ENCODE measurements at regions not wholly inside any gene's neighbourhood (a gene's known extent, or its start where the extent isn't known, plus 50 kb on each side); places are given as distances from the start of the nearest gene placed in this dataset.

DNA sequence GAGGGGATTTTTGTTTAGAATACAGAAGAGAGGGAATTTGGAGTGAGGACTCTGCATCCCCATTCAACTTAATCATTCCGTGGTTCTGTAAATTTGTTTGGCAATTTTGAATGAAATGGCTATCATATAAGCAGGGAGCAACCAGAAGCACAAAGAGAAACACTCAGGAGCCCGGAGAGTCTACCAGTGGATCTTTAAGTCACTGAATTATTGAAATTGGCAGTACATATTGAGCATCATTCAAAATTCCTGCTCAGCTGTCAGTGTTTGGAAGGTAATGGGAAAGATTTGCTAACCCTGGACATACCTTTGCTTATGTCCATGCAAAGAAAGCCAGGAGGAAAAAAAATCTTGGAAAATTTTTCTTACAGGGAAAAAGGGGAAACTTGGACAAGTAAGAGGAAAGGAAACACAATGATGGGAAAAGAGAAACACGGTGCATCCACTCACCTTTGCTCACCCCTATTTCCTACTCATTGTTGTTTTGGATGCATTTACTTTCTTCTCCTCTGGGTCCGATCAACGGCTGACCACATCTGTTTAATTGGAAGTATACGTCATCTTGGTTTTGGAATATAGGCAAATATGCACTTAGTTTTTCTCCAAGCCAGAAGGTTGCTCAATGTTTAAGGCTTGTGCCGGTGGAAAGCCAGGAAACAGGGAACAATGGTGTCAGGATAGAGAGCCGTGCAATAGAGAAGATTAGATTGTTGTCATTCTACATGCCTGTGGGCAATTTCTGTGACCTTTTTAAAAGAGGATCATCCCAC is 243.0 kb upstream of the LYPLAL1 start (continued):
- TF ChIP-seq BCL11A (IDR thresholded peaks at IDR 0.05; ENCODE audit: low read depth in 2 of 2, low read length in 2 of 2) = no peak
- no peak for TF ChIP-seq RXRA (IDR thresholded peaks at IDR 0.05; ENCODE audit: insufficient read depth, low read depth, low read length)
- TF ChIP-seq CHD1 (IDR thresholded peaks at IDR 0.05; ENCODE audit: low read depth, low read length) = no peak
- no peak for TF ChIP-seq ATF2 (IDR thresholded peaks at IDR 0.05; ENCODE audit: low read length)
- no peak for TF ChIP-seq CBX5 (IDR thresholded peaks at IDR 0.05; ENCODE audit: low read depth, low read length)
